ENCODE measurements at regions not wholly inside any gene's neighbourhood (a gene's known extent, or its start where the extent isn't known, plus 50 kb on each side); places are given as distances from the start of the nearest gene placed in this dataset.

GRCh38 chr11:23679981-23680380, 816.9 kb upstream of the LUZP2 start:
- DNase-seq (ENCODE audit: low spot score), result no peak

DNA sequence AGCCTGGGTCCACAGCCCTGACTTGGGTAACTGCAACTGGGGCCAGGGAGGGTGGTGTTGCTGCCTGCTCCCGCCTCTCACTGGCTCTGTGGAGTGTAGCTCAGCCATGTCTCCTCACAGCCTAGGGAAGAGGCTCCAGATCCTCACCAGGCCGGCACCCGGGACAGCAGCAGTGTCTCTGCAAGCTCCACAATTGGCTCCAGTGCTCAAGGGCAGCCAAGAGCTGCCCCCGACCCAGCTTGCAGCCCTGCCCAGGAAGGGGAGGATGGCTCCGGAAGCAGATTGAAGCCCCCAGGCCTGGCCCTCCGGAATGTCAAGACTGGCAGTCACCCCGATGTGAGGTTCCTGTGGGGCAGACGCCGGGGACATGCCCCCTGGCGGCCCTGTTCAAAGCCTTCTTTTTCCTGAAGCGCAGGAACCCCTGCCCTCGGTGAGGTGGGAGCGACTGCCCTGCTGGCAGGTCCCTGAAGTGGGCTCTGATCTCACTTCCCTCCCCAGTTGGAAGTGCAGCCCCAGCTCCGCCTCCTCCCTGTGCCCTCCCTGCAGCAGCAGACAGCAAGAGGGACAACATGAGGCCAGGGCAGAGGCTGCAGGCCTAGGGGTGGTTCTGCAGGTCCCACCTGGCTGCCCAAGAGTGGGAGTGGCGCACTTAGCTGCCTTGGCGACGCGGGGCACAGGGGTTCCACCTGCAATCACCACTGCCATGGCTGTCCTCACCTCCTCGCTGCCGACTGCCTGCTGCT, 816.2 kb upstream of the LUZP2 start:
- DNase-seq (ENCODE audit: low spot score), result no peak

DNA sequence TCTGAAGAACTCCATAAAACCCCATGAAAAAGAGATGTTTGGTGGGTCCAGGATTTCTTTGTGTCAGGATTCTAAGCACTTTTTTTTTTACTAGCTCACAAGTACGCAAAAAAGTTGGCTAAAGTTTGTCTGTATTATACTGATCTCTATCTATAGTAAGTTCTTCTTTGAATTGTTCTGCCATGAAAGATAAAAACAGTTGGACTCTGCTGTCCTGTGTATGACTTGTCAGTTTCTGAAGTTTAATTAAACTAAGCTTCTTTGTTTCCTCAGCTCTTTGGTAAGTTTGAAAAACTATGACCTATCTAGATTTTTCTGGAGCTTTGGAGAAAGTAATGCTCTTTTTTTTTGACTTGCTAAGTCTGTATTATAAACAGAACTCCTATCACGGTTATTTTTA, 812.2 kb upstream of the LUZP2 start:
- no peak for DNase-seq (ENCODE audit: low spot score)

DNA sequence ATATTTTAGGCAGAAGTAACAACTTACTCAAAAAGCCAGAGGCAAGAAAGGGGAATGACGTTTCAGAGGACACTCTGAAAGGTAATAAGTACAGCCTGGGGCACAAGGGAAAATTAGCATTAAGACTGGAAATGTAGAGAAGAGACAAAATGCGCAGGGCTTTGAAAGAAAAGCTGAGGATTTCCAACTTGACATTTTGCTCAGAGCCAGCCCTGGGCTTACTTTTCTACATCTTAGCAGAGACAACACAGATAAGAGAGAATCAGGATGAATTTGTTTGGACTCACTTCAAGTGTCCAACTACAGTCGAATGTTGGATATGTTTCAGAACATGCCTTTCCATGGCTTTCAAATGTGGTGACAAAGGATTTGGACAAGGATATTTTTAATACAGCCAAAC, 808.9 kb upstream of the LUZP2 start:
- DNase-seq (ENCODE audit: low spot score), result no peak

- no peak for DNase-seq (ENCODE audit: low spot score)
Measured at GRCh38 chr11:23688411-23688810, 808.4 kb upstream of the LUZP2 start.

DNA sequence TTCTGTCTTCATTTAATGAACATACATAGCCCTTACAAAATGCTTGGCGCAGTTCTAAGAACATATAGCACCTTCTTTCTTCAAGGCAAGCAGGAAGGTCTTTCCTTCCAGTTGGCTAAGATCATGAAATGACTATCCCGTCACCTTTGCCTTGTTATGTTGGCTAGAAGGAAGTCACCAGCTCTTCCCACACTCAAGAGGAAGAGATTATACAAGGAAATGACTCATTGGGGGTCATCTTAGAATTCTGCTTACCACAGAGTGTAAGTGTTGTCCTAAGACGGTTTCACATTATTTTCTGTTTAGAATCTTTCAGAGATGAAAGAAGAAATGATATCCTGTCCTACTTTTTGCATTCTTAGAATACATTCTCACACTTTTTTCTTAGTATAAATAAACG, 808.0 kb upstream of the LUZP2 start:
- DNase-seq (ENCODE audit: low spot score), result peak; percentile 53

DNA sequence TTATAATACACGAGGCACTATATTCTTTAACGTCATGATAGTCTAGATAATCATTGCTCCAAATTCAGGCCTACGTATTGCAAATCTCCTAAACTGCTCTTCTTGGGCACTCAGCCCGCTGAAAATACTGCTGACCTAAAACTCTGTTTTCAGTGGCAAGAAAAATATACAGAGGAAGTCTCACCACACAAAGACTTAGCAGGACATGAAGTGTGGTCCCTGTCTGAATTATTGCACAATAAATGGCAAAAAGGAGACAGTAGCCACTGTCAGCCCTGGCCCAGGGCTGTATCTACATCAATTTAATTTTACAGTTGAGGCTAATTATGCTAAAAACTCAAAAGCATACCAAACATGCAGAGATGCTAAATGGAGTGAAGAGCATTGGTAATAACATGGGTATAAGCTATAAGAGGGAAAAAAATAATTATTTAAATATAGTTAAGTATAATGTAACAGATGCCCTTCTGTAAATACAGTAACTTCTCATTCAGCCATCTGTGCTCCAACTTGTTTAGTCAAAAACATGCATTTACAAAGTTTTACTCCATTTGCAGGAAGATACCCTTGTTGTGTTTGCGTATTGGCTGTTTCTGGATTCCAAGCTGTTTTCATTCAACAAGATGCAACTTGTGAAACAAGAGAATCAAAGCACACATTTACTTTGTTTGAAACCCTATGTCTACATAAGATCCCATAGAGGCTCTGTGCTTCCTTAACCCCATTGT, 800.0 kb upstream of the LUZP2 start:
- DNase-seq (ENCODE audit: low spot score), result no peak

DNA sequence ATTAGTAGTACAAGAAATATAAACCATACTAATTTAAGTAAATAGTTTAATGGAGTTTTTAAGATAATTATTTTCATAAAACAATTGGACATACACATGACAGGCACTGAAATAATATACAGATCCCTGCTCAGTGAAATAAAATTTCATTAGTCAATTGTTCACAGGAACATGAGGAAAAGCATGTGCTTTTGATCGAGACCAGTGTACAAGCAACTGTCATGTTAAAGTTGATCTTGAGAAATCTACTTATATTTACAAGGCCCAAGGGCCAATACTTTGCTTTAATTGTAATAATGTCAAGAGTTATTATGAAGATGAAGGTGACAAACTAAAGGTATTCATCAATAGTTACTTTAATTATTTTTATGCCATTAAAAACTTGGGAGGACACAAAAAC, 792.7 kb upstream of the LUZP2 start:
- DNase-seq (ENCODE audit: low spot score), result no peak

DNA sequence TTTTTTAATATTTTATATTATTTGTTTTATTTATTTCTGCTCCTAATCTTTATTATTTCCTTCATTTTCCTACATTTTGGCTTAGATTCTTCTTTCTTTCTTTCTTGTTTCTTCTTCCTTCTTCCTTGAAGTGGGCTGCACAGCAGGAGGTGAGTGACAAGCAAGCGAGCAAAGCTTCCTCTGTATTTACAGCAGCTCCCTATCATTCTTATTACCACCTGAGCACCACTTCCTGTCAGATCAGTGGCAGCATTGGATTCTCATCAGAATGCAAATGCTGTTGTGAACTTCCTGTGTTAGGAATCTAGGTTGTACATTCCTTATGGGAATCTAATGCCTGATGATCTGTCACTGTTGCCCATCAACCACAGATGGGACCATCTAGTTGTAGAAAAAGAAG, 784.9 kb upstream of the LUZP2 start:
- no peak for DNase-seq (ENCODE audit: low spot score)

GRCh38 chr11:23719016-23719415, 777.8 kb upstream of the LUZP2 start:
- no peak for DNase-seq (ENCODE audit: low spot score)

DNA sequence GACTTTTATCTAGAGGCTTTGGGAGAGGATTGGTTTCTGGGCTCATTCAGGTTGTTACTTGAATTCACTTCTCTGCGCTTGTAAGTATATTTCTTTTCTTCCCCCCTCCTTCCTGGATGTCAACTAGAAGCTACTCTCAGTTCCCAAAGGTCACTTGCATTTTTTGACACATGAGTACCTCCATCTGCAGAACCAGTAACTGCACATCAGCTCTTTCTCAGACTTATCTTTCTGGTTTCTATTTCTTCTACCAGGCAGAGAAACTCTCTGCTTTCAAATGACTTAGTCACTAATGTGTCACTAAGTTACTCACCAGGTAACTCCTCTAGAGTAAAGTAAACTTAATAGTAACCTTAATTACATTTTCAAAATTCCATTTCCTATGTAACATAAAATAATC, 773.0 kb upstream of the LUZP2 start:
- no peak for DNase-seq (ENCODE audit: low spot score)

DNA sequence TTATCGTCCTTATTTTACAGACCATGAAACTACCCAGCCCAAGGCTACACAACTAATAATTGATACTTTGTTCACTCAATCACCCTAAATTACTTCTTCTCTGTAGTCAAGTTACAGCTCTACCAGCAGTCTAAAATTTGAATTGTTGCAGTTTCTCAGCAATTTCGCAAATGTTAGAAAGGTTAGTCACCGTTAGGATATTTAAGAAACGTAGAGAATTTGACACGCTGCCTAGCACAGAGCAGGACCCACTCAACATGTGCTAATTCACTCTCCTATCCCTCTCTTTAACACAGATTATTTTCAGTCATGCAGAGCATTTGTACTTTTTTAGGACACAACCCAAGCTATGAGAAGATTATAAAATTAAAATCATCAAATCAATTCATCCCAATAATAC, 771.1 kb upstream of the LUZP2 start:
- no peak for DNase-seq (ENCODE audit: low spot score)

- no peak for DNase-seq (ENCODE audit: low spot score)
Measured at GRCh38 chr11:23727387-23727786, 769.5 kb upstream of the LUZP2 start.

- peak; percentile 48 for DNase-seq (ENCODE audit: low spot score)
Measured at GRCh38 chr11:23727794-23728193, 769.1 kb upstream of the LUZP2 start.

- DNase-seq (ENCODE audit: low spot score), result no peak
Measured at GRCh38 chr11:23729088-23729487, 767.8 kb upstream of the LUZP2 start.

DNA sequence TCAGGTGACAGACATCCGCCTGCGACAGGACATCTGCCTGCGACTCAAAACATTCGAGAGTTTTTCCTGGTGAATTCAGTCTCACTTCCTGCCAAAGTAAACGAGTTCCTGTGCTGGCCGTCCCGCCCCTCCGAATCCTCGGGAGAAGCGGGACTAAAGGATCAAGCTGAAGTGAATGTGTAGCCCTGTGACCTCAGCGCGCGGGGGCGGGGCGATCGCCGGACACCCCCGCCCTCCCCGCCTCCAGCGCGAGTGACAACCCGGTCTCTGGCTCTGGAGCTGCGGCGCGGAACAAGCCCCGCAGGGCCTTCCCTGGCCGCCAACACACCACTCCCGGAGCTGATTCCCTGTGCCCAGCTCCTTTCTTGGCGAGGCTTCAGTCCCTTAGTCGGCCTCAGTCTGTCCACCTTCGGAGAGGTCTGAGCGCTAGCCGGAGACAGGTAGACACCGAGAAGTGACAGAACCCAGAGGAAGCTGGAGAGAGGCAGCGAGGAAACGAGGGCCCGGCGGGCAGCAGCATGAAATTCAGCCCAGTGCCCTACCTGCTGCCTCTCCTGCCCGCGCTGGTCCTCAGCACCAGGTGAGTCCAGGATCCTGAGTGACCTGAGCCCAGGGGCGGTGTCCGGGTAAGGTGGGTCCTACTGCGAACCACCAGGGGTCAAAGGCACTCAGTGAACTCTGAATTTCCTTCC, 766.4 kb upstream of the LUZP2 start:
- DNase-seq (ENCODE audit: low spot score), result no peak

DNA sequence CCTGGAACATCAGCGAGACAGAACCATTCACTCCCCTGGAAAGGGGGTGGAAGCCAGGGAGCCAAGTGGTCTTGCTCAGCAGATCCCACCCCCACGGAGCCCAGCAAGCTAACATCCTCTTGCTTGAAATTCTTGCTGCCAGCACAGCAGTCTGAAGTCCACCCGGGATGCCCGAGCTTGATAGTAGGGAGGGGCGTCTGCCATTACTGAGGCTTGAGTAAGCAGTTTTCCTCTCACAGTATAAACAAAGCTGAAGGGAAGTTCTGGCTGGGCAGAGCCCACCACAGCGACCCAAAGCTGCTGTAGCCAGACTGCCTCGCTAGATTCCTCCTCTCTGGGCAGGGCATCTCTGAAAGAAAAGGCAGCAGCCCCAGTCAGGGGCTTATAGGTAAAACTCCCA, 764.8 kb upstream of the LUZP2 start:
- DNase-seq (ENCODE audit: low spot score), result no peak

- no peak for DNase-seq (ENCODE audit: low spot score)
Measured at GRCh38 chr11:23746896-23747295, 750.0 kb upstream of the LUZP2 start.

GRCh38 chr11:23749762-23750430, 747.0 kb upstream of the LUZP2 start:
- DNase-seq (ENCODE audit: low spot score), result no peak

GRCh38 chr11:23751280-23751679, 745.6 kb upstream of the LUZP2 start:
- no peak for DNase-seq (ENCODE audit: low spot score)

DNA sequence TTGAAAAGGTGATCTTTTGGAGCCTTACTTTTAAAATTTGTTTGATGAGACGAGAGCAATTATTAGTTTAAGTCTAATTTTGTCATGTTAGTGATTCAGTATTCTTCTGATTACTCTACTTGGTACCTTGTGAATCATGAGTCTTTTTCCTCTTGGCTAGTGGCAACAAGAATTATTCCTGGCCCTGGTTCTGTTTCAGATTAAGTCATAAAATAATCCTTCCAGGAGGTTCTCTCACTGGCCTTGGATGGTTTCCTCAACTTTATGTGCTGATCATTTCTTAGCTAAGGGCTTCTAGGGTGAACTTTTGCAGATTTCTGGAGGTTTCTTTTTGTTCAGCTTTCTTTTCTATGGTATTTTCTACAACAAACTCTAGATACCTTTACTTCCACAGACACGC, 741.8 kb upstream of the LUZP2 start:
- DNase-seq (ENCODE audit: low spot score), result no peak

DNA sequence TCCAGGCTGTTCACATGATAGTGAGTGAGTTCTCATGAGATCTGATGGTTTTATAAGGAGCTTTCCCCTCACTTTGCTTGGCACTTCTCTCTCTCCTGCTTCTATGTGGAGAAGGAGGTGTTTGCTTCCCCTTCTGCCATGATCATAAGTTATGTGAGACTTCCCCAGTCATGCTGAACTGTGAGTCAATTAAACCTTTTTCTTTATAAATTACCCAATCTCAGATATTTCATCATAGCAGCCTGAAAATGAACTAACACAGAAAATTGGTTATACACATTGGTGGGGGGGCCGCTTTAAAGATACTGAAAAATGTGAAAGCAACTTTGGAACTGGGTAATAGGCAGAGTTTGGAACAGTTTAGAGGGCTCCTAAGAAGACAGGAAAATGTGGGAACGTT, 741.1 kb upstream of the LUZP2 start:
- no peak for DNase-seq (ENCODE audit: low spot score)

GRCh38 chr11:23759489-23759888, 737.4 kb upstream of the LUZP2 start:
- no peak for DNase-seq (ENCODE audit: low spot score)
